ENCODE measurements at regions not wholly inside any gene's neighbourhood (a gene's known extent, or its start where the extent isn't known, plus 50 kb on each side); places are given as distances from the start of the nearest gene placed in this dataset.
"Not testable (repeated sequence)": the region's sequence is repeated elsewhere in the genome, so short reads cannot be mapped to it uniquely, and the experiment has no call there.

DNA sequence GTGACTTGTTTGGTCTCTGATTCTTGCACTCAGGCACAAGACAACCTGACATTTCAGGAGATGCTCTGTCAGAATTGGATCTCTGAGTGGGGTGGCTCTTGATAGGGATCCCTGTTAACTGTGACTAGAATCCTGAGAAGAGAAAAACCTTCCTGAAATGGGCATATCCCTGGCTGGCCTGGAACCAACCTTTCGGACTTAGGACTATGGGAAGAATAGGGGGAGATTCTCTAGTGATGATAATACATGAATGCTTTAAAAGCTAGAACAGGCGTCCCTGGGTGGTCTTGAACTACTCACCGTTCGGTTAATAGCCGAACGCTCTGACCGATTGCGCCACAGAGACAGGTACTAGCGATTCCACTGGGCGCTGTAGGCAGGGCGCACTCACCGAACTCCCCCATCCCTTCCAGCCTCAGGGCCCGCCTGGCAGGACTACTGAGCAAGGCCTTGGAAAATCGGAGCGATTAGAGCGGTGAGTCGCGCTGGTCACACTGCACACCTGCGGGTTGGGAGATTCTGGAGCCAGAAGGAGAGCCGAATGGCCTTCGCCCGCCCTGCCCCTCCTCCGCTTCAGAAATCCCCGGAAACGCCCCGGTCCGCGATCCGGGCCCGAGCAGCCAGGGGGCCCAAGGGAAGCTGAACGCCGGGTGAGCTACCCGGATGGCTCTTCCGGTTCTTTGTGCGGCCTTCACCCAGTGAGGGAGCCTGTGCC is 257.6 kb upstream of the NOTCH2NLA start:
- not testable (repeated sequence) for H3K9me3 ChIP-seq (ENCODE audit: control insufficient read depth in 2 of 2, insufficient read depth in 1 of 2, low read depth in 1 of 2, low read length in 1 of 2); H3K27me3 ChIP-seq (ENCODE audit: control insufficient read depth in 1 of 2, insufficient read depth in 2 of 2, low read length in 2 of 2); H3K4me1 ChIP-seq (ENCODE audit: control insufficient read depth in 2 of 2, insufficient read depth in 2 of 2, low read length in 1 of 2); H3K36me3 ChIP-seq (ENCODE audit: control insufficient read depth in 2 of 2, insufficient read depth in 2 of 2, low read length in 1 of 2)
- 8 to 11% methylated on average over 21 to 28 of the region's 35 CpGs for WGBS, 2 donors
- Histone ChIP-seq H3K4me3 (ENCODE audit: low read depth in 1 of 2, low read length in 2 of 2) (peak overlapping the region; percentile 4 to 15), H3K27ac (ENCODE audit: low read depth in 2 of 2, low read length in 1 of 2) (peak overlapping the region in 1 of 2 donors; percentile 42)

DNA sequence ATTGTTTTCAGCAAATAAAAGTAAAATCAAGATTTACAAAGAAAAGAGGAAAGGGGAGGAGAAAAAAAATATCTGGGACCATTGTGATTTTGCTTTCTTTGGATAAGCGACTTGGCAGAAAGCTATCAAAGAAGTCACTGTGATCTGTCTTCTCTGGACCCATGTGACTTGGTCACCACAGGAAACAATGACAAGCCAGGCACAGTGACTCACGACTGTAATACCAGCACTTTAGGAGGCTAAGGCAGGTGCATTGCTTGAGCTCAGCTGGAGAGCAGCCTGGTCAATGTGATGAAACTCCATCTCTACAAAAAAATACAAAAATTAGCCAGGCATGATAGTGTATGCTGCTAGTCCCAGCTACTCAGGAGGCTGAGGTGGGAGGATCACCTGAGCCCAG is 255.4 kb upstream of the NOTCH2NLA start:
- not testable (repeated sequence) for H3K27me3 ChIP-seq (ENCODE audit: control insufficient read depth in 1 of 2, insufficient read depth in 2 of 2, low read length in 2 of 2); H3K4me3 ChIP-seq (ENCODE audit: low read depth in 1 of 2, low read length in 2 of 2); H3K9me3 ChIP-seq (ENCODE audit: control insufficient read depth in 2 of 2, insufficient read depth in 1 of 2, low read depth in 1 of 2, low read length in 1 of 2); H3K36me3 ChIP-seq (ENCODE audit: control insufficient read depth in 2 of 2, insufficient read depth in 2 of 2, low read length in 1 of 2); H3K4me1 ChIP-seq (ENCODE audit: control insufficient read depth in 2 of 2, insufficient read depth in 2 of 2, low read length in 1 of 2); H3K27ac ChIP-seq (ENCODE audit: low read depth in 2 of 2, low read length in 1 of 2)
- 83 to 100% methylated on average over 1 of the region's 2 CpGs for WGBS, 2 donors

DNA sequence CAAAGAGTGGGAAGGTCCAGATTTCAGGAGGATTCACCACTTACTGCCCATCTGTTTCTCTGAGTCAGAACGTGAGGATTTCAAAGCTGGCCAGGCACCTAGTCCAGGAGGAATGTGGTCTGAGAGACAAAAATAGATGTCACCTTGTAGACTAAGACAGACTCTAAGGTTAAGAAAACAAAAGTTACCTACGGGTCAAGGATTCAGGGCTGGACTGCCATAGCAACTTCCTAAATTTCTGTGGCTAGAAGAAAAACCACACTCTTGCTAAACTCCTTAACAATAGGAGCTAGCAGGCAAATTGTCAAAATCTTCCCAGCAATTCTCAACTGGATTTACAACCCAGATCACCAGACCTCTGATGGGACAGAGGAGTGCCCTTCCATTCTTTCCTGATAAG is 250.4 kb upstream of the NOTCH2NLA start:
- H3K27me3 ChIP-seq (ENCODE audit: control insufficient read depth in 1 of 2, insufficient read depth in 2 of 2, low read length in 2 of 2); H3K36me3 ChIP-seq (ENCODE audit: control insufficient read depth in 2 of 2, insufficient read depth in 2 of 2, low read length in 1 of 2); H3K4me3 ChIP-seq (ENCODE audit: low read depth in 1 of 2, low read length in 2 of 2); H3K4me1 ChIP-seq (ENCODE audit: control insufficient read depth in 2 of 2, insufficient read depth in 2 of 2, low read length in 1 of 2); H3K27ac ChIP-seq (ENCODE audit: low read depth in 2 of 2, low read length in 1 of 2); H3K9me3 ChIP-seq (ENCODE audit: control insufficient read depth in 2 of 2, insufficient read depth in 1 of 2, low read depth in 1 of 2, low read length in 1 of 2): not testable (repeated sequence)
- WGBS, 2 donors: 58 to 70% methylated on average over 1 of the region's 2 CpGs

DNA sequence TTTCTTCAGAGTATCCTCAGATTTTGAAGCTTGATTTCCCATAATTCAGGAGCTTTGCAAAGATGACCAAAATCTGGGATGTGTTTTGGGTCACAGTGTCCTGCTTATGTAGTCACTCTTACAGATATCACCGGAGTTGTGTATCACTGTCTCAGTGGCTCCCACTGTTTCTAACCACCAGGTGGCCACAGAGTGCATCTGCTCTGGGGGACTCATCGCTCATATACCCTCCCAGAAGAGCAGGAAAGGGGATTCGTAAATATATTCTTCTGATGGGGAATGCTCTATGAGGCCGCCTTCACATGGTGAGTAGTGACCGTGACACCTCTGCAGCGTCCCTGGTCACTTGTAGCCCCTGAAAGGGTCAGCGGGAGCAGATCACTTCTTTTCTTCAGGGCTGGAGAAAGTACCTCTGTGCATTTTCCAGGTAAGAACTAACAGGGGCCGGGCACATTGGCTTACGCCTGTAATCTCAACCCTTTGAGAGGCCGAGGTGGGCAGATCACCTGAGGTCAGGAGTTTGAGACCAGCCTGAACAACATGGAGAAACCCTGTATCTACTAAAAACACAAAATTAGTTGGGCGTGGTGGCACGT is 249.4 kb upstream of the NOTCH2NLA start:
- H3K9me3 ChIP-seq (ENCODE audit: control insufficient read depth in 2 of 2, insufficient read depth in 1 of 2, low read depth in 1 of 2, low read length in 1 of 2); H3K27ac ChIP-seq (ENCODE audit: low read depth in 2 of 2, low read length in 1 of 2); H3K27me3 ChIP-seq (ENCODE audit: control insufficient read depth in 1 of 2, insufficient read depth in 2 of 2, low read length in 2 of 2); H3K4me1 ChIP-seq (ENCODE audit: control insufficient read depth in 2 of 2, insufficient read depth in 2 of 2, low read length in 1 of 2); H3K4me3 ChIP-seq (ENCODE audit: low read depth in 1 of 2, low read length in 2 of 2); H3K36me3 ChIP-seq (ENCODE audit: control insufficient read depth in 2 of 2, insufficient read depth in 2 of 2, low read length in 1 of 2): not testable (repeated sequence)
- 50 to 51% methylated on average over 12 of the region's 12 CpGs for WGBS, 2 donors

DNA sequence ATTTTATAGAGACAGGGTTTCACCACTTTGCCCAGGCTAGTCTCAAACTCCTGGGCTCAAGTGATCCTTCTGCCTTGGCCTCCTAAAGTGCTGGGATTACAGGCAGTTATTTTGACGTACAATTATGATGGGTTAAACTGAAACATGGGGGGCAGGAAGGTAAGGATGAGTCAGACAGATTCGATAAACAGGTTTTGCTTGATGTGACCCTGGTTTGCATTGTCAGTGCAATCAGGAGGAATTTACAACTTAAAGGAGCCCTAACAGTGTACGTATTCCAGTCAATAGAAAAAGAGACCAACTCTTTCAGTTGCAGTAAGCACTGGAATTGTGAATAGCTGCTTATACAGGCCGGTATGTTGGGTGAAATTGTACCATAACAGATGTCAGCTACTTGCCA is 246.3 kb upstream of the NOTCH2NLA start:
- H3K9me3 ChIP-seq (ENCODE audit: control insufficient read depth in 2 of 2, insufficient read depth in 1 of 2, low read depth in 1 of 2, low read length in 1 of 2); H3K27ac ChIP-seq (ENCODE audit: low read depth in 2 of 2, low read length in 1 of 2); H3K27me3 ChIP-seq (ENCODE audit: control insufficient read depth in 1 of 2, insufficient read depth in 2 of 2, low read length in 2 of 2); H3K4me1 ChIP-seq (ENCODE audit: control insufficient read depth in 2 of 2, insufficient read depth in 2 of 2, low read length in 1 of 2); H3K4me3 ChIP-seq (ENCODE audit: low read depth in 1 of 2, low read length in 2 of 2); H3K36me3 ChIP-seq (ENCODE audit: control insufficient read depth in 2 of 2, insufficient read depth in 2 of 2, low read length in 1 of 2): not testable (repeated sequence)
- WGBS, 2 donors: 53 to 69% methylated on average over 4 of the region's 4 CpGs

DNA sequence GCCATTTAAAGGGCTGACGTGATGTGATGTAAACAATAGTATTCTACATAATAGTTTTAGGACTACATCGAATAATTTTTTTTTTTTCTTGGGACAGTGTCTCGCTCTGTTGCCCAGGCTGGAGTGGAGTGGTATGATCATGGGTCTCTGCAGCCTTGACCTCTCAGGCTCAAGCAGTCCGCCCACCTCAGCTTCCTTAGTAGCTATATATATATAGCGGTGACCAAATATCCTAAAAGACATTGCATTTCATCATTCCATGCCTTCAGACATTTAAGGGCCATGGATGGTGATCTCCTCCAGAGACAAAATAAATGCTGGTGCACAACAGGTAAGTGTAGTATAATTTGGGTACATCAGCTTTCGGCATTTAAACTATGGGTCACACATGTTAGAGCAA is 245.4 kb upstream of the NOTCH2NLA start:
- WGBS, 2 donors: 94% methylated on average over 6 of the region's 6 CpGs
- H3K9me3 ChIP-seq (ENCODE audit: control insufficient read depth in 2 of 2, insufficient read depth in 1 of 2, low read depth in 1 of 2, low read length in 1 of 2); H3K27ac ChIP-seq (ENCODE audit: low read depth in 2 of 2, low read length in 1 of 2); H3K36me3 ChIP-seq (ENCODE audit: control insufficient read depth in 2 of 2, insufficient read depth in 2 of 2, low read length in 1 of 2); H3K4me3 ChIP-seq (ENCODE audit: low read depth in 1 of 2, low read length in 2 of 2); H3K27me3 ChIP-seq (ENCODE audit: control insufficient read depth in 1 of 2, insufficient read depth in 2 of 2, low read length in 2 of 2); H3K4me1 ChIP-seq (ENCODE audit: control insufficient read depth in 2 of 2, insufficient read depth in 2 of 2, low read length in 1 of 2): not testable (repeated sequence)

DNA sequence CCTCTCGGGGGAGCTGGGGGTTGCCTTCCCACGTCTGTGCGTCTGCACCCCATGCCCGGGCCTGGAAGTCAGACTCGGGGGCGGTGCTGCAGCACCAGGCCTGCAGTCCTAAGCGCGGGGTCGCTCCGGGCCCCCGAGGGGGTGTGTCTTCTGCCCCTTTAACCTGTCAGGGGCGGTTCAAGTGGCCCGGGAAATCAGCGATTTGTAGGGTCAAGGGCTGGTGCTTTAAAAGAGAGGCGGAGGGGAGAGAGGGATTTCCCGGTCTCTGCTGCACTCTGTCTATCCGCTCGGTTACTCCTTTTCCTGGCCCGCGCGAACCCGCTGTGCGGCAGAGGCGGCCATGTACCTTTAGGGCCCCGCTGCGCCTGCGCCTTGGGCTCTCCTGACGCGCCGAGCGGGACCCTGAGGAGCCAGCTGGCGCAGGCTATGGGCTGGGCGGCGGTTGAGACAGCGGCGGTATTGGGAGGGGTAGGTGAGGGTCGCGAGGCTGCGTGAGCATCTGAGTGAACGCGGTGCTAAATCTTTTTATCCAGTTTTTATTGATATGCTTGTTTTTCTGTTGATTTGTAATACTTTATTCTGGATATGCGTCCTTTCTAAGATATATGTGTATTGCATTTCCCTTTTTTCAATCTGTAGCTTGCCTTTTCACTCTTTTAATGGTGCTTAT is 243.5 kb upstream of the NOTCH2NLA start:
- not testable (repeated sequence) for H3K27ac ChIP-seq (ENCODE audit: low read depth in 2 of 2, low read length in 1 of 2); H3K9me3 ChIP-seq (ENCODE audit: control insufficient read depth in 2 of 2, insufficient read depth in 1 of 2, low read depth in 1 of 2, low read length in 1 of 2); H3K27me3 ChIP-seq (ENCODE audit: control insufficient read depth in 1 of 2, insufficient read depth in 2 of 2, low read length in 2 of 2); H3K4me1 ChIP-seq (ENCODE audit: control insufficient read depth in 2 of 2, insufficient read depth in 2 of 2, low read length in 1 of 2); H3K36me3 ChIP-seq (ENCODE audit: control insufficient read depth in 2 of 2, insufficient read depth in 2 of 2, low read length in 1 of 2)
- 2% methylated on average over 40 to 42 of the region's 42 CpGs for WGBS, 2 donors
- peak overlapping the region; percentile 26 to 38 for H3K4me3 ChIP-seq (ENCODE audit: low read depth in 1 of 2, low read length in 2 of 2)

DNA sequence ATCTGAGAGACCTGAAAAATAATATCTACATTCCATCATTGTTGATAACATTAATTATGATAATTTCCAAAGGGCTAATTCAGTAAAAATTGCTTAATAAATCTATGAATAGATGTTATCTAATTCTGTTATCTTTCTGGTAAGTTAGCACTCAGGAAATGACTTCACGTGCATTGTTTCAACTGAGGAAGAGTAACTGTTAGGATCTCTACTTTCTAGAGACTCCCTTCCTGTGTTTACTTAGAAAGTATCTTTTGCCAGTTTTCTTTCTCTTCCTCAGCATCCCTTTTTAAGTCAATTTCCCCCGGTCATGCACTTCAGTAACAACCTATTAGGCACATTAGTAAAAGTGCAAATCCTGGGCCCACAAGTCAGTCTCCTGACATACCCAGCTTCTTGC is 231.1 kb upstream of the NOTCH2NLA start:
- H3K4me3 ChIP-seq (ENCODE audit: low read depth in 1 of 2, low read length in 2 of 2); H3K4me1 ChIP-seq (ENCODE audit: control insufficient read depth in 2 of 2, insufficient read depth in 2 of 2, low read length in 1 of 2); H3K27me3 ChIP-seq (ENCODE audit: control insufficient read depth in 1 of 2, insufficient read depth in 2 of 2, low read length in 2 of 2); H3K27ac ChIP-seq (ENCODE audit: low read depth in 2 of 2, low read length in 1 of 2); H3K36me3 ChIP-seq (ENCODE audit: control insufficient read depth in 2 of 2, insufficient read depth in 2 of 2, low read length in 1 of 2); H3K9me3 ChIP-seq (ENCODE audit: control insufficient read depth in 2 of 2, insufficient read depth in 1 of 2, low read depth in 1 of 2, low read length in 1 of 2): not testable (repeated sequence)
- WGBS, 2 donors: no CpG with 5 or more reads among the region's 2 CpGs

DNA sequence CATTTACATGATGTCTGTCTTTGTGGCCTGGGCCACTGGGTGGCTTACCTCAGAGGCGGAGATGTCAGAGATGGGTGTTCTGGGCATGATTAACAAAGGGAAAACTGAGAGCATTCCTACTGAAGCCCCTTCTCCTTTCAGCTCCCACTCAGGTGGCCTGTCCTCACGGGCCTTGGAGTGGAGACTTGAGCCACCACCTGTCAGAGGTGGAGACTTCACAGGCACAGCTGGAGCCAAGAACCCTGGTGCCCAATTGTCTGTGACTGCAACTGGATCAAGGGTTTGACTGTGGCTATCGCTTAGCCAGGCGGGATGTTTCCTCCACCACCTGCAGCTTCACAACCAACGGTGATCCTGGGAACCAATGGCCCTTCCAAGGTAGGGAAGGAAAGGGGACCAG is 230.5 kb upstream of the NOTCH2NLA start:
- H3K27ac ChIP-seq (ENCODE audit: low read depth in 2 of 2, low read length in 1 of 2); H3K27me3 ChIP-seq (ENCODE audit: control insufficient read depth in 1 of 2, insufficient read depth in 2 of 2, low read length in 2 of 2); H3K9me3 ChIP-seq (ENCODE audit: control insufficient read depth in 2 of 2, insufficient read depth in 1 of 2, low read depth in 1 of 2, low read length in 1 of 2); H3K4me1 ChIP-seq (ENCODE audit: control insufficient read depth in 2 of 2, insufficient read depth in 2 of 2, low read length in 1 of 2); H3K36me3 ChIP-seq (ENCODE audit: control insufficient read depth in 2 of 2, insufficient read depth in 2 of 2, low read length in 1 of 2); H3K4me3 ChIP-seq (ENCODE audit: low read depth in 1 of 2, low read length in 2 of 2): not testable (repeated sequence)
- 78 to 85% methylated on average over 4 to 5 of the region's 5 CpGs for WGBS, 2 donors

DNA sequence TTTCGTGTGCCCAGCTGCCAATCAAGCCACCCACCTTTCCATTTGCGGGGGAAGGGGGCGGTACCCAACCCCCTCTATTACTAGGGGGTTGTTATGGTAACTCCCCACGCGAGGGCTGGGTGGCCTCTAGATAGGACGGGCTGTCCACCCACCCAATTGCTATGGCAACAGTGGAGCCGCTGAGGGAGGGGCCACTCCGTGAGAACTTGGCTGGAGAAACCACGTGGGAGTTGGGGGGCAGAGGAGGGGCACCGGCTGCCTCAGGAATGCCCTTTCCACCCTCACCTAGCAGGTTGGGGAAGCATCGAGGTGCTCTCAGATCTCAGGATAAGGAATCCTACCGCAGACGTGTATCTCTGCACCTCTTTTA is 220.0 kb upstream of the NOTCH2NLA start:
- not testable (repeated sequence) for H3K27me3 ChIP-seq (ENCODE audit: control insufficient read depth in 1 of 2, insufficient read depth in 2 of 2, low read length in 2 of 2); H3K9me3 ChIP-seq (ENCODE audit: control insufficient read depth in 2 of 2, insufficient read depth in 1 of 2, low read depth in 1 of 2, low read length in 1 of 2); H3K4me1 ChIP-seq (ENCODE audit: control insufficient read depth in 2 of 2, insufficient read depth in 2 of 2, low read length in 1 of 2); H3K27ac ChIP-seq (ENCODE audit: low read depth in 2 of 2, low read length in 1 of 2); H3K4me3 ChIP-seq (ENCODE audit: low read depth in 1 of 2, low read length in 2 of 2); H3K36me3 ChIP-seq (ENCODE audit: control insufficient read depth in 2 of 2, insufficient read depth in 2 of 2, low read length in 1 of 2)
- 0 to 20% methylated on average over 1 to 2 of the region's 13 CpGs for WGBS, 2 donors
